Epidermal melanocyte (primary cell): ENCODE measurements at regions not wholly inside any gene's neighbourhood (a gene's known extent, or its start where the extent isn't known, plus 50 kb on each side); places are given as distances from the start of the nearest gene placed in this dataset.

Experiments used
- DNase-seq: peaks from one replicate; pipeline ENCODE4 v3.0.0; 2011; ENCODE audit warnings: low spot score; ENCODE audit not compliant: insufficient read length

DNA sequence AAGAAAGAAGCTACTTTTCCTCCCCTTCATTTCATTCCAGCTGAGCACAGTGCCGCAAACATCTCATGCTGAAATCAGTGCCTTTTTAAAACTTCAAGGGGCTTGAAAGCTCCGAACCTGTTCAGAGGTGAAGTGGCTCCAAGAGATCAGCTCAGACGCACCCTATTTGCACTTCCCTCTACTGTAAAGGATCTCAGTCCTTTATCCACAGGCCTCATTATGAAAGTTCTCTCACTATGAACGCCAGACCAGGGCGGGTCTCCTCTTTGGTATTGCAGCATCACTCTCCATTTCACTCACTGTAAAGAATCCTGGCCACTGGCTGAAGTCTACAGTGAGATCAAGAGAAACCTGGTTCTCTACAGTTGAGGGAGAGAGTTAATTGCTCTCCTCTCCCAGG is 232.7 kb upstream of the POU3F2 start:
- no peak for DNase-seq

GRCh38 chr6:98605705-98606104 is 228.7 kb upstream of the POU3F2 start:
- DNase-seq = no peak

DNA sequence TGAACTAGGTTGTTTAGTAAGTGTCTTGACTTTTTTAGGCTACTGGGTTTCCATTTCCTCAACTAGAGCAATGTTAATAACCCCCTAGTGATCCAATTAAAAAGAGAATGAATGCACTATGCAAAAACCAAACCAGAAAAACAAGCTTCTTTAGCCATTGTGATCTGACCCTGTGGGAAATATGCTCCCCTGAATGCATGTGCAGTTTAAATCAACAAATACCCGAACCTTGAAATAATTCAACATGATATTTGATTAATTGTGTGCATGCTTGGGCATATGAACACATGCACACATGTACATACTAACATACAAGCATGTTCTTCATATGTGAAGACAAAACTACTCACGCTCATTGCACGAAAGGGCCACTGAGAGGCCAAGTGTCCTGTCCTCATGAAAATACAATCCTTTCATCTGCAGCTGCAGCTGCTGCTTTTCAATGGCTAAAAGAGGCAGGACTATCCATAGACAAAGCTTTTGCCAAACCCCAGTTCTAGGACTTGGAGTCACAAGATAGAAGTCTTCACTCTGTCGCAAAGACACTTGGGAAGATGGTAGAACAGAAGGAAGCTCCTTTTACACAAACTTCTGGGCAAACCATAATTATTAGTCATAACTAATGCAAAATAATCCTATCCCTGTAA is 207.1 kb upstream of the POU3F2 start:
- DNase-seq = no peak

- no peak for DNase-seq
Measured at GRCh38 chr6:98633886-98634285, 200.5 kb upstream of the POU3F2 start.

DNA sequence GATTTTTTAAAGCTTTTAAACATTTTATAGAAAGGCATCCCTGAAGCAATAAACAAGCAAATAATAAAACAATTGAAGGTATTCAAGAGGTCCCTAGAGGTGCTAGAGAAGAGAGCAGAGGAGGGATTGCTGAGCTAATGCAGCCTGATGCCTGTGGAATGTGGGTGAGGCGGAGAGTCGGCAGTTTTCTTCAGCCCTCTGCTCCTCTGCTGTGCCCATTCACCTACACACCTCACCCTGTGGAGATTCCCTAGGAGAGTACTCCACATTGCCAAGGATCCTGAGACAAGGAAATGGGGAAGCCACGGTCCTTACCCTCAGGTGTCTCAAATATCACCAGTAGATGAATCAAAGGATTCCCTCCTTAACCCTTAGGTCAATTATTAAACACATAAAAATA is 199.8 kb upstream of the POU3F2 start:
- DNase-seq = no peak

DNA sequence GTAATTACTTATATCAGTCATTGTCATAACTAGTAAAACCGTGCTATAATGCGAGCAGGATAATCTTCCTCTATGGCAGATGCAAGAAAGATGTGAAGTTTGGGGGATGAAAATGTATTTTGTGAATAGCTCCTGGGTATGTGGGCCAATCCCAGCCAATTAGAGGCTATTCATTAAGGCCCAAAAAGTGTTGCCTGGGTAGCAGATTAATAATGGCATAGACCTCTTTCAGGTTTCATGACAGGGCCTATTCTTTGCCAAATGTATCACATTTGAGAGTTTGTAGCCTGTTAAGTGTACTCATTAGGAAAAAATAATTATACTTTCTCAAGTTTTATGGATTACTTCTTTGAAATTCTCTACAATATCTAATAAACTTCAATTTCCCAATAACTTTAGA is 199.2 kb upstream of the POU3F2 start:
- DNase-seq = no peak

- no peak for DNase-seq
Measured at GRCh38 chr6:98636941-98637340, 197.4 kb upstream of the POU3F2 start.

- no peak for DNase-seq
Measured at GRCh38 chr6:98639089-98639635, 195.2 kb upstream of the POU3F2 start.

GRCh38 chr6:98640366-98640765 is 194.0 kb upstream of the POU3F2 start:
- DNase-seq = no peak

DNA sequence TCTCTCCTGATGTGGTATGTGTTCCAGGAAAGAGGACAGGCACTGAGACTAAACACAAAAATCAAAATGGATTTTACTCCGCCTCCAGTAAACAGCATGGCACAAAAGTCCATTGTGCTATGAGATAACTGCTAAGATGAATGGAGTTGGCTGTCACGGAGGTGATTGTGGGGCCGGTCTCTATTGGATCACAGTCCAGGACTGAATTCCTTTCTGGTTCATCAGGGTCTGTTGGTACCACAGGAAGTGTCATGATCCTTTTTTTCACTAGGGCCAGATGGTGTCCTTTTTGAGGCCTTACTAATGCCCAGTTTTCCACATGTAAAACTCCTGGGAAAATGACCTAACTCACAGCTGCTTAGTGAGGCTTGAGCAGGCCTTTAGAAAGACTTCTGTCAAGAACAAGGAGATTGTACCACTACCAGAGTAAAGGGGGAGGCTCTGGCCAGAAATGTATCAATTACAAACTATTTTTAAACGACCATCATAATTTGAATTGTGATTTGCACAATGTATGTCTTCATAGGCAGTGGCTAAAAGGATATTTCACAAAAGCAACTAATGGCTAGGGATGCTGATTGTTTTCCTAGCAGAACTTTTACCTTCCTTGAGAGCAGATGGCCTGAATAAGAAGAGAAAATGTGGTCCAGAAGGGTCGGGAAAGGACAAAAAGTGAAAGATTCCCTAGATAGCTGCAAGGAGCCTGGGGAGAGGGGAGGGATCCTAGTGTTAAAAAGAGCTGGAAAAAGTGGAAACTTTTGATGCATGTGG is 192.2 kb upstream of the POU3F2 start:
- no peak for DNase-seq

DNA sequence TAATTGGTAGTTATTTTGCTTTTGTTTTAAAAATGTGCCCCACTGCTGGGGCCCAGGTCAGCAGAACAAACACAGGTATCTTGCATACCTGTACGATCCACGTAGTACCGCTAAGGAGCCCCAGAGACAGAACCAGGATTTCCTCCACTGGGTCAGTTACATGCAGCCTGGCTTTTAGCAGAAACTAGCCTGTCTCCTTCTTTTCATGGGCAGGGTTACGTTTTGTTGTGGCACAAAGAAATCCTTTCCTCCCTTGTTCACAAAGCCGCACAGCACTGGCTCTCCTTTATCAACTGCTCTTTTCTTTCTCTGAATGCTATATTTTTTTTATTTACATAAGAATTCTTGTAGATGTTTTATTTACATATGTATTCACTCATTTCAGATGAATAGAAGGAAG is 190.3 kb upstream of the POU3F2 start:
- DNase-seq = no peak

GRCh38 chr6:98648211-98648914 is 186.0 kb upstream of the POU3F2 start:
- DNase-seq = no peak

GRCh38 chr6:98650941-98651340 is 183.4 kb upstream of the POU3F2 start:
- no peak for DNase-seq

- no peak for DNase-seq
Measured at GRCh38 chr6:98653179-98653578, 181.2 kb upstream of the POU3F2 start.

DNA sequence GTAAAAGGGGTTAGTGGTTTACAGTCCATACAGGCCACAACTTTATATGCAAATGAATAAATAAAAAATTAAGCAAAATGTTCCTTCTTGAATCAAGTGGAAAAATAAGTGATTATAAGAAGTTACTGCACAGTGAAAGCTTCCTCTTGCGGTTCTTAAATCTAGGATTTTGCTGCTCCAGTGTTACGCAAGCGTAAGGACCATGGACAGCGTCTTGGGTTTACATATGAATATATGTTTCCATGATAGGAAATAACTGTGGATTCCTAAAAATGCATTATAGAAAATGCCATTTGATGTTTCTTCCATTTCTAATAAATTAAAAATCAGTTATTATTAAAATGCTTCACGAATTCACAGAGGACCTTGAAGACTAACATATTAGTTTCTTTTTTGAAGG is 176.6 kb upstream of the POU3F2 start:
- no peak for DNase-seq

DNA sequence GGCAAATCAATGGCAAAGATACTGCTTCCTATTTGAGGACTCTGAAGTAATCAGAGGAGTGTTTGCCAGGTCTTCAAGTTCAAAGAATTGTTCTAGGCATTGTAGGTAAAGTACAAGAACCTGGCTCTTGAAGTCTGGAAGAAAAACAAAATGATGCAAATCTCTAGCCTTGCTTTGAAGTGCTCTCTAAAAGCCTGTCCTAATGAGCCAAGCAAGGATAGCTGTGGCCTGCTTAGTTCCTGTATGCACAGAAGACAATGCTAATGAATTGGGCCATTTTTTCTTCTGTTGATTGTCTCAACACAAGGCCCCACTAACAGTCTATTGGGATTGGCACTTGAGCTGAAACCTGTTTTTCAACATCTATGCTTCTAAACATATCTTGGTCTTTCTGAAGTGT is 165.0 kb upstream of the POU3F2 start:
- no peak for DNase-seq

DNA sequence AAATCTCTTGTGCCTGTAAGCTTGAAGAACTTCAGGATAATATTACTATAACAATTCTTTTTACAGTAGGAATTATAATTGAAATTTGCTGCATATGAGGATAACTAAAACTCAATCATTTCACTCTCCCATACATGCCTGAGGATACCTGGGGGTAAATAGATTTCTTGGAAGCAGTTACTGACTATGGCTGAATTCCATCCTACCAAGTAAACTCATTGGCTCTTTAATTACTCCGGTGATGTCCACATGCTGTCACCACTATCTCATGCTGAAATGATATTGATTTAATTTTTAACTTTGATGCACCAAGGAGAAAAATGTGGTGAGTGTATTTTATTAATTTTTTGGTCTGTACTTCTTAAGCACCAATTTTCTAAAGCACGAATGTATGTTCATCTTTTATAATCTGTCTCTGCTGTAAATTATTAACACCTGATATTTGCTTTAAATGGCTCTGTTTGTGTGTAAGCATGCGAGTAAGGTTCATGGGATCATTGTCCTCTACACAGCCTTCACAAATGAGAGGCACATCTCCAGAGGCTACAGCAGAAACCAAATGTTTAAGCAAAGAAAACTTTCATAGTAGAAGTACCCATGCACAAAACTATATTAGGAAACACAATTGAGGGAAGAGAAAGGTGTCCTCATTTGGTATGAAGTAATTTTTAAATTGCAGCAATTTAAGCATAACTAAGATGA is 164.2 kb upstream of the POU3F2 start:
- DNase-seq = no peak

- no peak for DNase-seq
Measured at GRCh38 chr6:98672681-98673475, 161.5 kb upstream of the POU3F2 start.

DNA sequence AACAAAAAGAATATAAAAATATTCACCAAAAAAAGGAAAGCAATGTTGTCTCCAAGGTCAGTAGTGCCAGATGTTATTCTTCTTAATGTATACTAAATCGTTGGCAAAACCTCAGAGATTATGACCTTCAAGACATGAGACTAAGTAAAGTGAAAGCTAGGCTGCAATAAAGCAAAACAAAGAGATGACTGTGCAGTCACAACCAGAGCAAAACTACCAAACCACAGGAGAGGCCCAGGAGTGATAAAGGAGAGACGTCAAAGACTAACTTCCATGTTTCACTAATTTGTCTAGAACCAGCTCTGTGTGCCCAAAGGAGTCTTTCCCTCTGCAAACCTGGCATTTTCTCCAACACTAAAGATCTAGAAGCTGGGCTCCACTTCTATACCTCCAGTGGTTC is 155.9 kb upstream of the POU3F2 start:
- no peak for DNase-seq

- no peak for DNase-seq
Measured at GRCh38 chr6:98686008-98686601, 148.3 kb upstream of the POU3F2 start.
